ENCODE measurements at regions not wholly inside any gene's neighbourhood (a gene's known extent, or its start where the extent isn't known, plus 50 kb on each side); places are given as distances from the start of the nearest gene placed in this dataset.

DNA sequence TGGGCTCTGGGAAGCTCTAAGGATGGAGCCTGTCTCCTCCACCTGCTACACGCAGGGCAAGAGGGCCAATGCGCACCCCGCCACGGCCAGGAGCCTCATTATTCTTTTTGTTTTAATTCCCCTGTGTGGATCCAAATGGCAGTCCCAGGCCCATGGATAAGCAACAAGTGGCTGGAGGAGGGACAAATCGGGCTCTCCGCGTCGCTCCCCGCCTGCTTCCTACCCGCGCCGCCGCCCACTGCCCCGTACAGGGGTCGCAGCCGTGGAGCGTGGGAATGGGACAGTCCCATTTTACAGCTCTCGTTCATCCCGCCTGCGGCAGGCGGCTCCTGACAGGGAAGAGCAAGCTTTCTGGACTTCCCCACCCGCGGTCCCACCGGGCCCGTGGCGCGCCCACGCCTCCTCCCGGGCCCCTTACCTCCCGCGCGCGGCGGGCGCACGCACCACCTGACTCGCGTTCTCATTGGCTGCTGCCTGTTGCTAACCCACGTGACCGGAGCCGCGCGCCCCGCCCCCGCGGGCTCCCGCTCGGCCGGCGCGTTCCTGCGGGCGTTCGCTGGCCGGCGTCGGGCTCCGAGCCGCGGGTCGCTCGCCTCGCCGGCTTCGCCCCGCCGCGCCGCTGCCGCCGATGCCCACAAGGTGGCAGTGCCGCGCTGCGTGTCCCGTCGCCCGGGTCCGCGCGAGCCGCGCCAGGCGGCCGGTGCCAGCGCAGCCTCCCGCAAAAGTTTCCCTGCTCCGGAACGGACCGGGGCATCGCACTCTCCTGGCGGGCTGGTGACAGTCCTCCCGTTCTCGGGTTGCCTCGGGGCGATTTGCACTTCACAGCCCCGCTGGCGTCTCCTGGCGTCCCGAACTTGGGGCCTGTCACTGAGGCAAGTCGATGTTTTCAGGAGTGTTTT is 93.3 kb downstream of the CD83 start:
- Mint-ChIP-seq H3K27me3 (ENCODE audit: insufficient read depth, low read depth, poor library complexity) (peaks cover 20% of the 10 kb centered on the region), H3K4me1 (peaks cover 14% of the 10 kb centered on the region), H3K9me3 (peaks cover 20% of the 10 kb centered on the region), H3K27ac (peak overlapping the region; percentile 70; the same call in 1 of the 2 replicates), H3K36me3 (ENCODE audit: low read depth) (peaks cover 16% of the 10 kb centered on the region), H3K4me3 (peak overlapping the region; percentile 68)
- DNase-seq (ENCODE audit: low spot score) (peak; percentile 91), ATAC-seq (peak; percentile 89)
- no peaks in the 10 kb centered on the region; the same call in 1 of the 2 replicates for H3K36me3 ChIP-seq (ENCODE audit: insufficient read depth)
- H3K4me2 ChIP-seq, result peak overlapping the region; percentile 91
- peaks cover 8% of the 10 kb centered on the region; the same call in 1 of the 2 replicates for H3K9me2 ChIP-seq (ENCODE audit: insufficient read depth)
- H3F3A ChIP-seq (replicated peaks; ENCODE audit: low read depth), result peaks cover 11% of the 10 kb centered on the region
- peak overlapping the region; percentile 63; the same call in 1 of the 2 replicates for H3K27ac ChIP-seq (ENCODE audit: low read depth)
- H3K79me2 ChIP-seq (replicated peaks; ENCODE audit: insufficient read depth), result no peaks in the 10 kb centered on the region; the same call in 1 of the 2 replicates
- peak overlapping the region; percentile 65 for H3K4me3 ChIP-seq
- H3K4me1 ChIP-seq (ENCODE audit: insufficient read depth), result peaks cover 14% of the 10 kb centered on the region
- peak; percentile 51 for TF ChIP-seq POLR2AphosphoS5 (IDR thresholded peaks at IDR 0.05; ENCODE audit: low read depth)
- TF ChIP-seq JUNB (IDR thresholded peaks at IDR 0.05; ENCODE audit: unreplicated experiment), result no peak
- TF ChIP-seq, protein P1, sequence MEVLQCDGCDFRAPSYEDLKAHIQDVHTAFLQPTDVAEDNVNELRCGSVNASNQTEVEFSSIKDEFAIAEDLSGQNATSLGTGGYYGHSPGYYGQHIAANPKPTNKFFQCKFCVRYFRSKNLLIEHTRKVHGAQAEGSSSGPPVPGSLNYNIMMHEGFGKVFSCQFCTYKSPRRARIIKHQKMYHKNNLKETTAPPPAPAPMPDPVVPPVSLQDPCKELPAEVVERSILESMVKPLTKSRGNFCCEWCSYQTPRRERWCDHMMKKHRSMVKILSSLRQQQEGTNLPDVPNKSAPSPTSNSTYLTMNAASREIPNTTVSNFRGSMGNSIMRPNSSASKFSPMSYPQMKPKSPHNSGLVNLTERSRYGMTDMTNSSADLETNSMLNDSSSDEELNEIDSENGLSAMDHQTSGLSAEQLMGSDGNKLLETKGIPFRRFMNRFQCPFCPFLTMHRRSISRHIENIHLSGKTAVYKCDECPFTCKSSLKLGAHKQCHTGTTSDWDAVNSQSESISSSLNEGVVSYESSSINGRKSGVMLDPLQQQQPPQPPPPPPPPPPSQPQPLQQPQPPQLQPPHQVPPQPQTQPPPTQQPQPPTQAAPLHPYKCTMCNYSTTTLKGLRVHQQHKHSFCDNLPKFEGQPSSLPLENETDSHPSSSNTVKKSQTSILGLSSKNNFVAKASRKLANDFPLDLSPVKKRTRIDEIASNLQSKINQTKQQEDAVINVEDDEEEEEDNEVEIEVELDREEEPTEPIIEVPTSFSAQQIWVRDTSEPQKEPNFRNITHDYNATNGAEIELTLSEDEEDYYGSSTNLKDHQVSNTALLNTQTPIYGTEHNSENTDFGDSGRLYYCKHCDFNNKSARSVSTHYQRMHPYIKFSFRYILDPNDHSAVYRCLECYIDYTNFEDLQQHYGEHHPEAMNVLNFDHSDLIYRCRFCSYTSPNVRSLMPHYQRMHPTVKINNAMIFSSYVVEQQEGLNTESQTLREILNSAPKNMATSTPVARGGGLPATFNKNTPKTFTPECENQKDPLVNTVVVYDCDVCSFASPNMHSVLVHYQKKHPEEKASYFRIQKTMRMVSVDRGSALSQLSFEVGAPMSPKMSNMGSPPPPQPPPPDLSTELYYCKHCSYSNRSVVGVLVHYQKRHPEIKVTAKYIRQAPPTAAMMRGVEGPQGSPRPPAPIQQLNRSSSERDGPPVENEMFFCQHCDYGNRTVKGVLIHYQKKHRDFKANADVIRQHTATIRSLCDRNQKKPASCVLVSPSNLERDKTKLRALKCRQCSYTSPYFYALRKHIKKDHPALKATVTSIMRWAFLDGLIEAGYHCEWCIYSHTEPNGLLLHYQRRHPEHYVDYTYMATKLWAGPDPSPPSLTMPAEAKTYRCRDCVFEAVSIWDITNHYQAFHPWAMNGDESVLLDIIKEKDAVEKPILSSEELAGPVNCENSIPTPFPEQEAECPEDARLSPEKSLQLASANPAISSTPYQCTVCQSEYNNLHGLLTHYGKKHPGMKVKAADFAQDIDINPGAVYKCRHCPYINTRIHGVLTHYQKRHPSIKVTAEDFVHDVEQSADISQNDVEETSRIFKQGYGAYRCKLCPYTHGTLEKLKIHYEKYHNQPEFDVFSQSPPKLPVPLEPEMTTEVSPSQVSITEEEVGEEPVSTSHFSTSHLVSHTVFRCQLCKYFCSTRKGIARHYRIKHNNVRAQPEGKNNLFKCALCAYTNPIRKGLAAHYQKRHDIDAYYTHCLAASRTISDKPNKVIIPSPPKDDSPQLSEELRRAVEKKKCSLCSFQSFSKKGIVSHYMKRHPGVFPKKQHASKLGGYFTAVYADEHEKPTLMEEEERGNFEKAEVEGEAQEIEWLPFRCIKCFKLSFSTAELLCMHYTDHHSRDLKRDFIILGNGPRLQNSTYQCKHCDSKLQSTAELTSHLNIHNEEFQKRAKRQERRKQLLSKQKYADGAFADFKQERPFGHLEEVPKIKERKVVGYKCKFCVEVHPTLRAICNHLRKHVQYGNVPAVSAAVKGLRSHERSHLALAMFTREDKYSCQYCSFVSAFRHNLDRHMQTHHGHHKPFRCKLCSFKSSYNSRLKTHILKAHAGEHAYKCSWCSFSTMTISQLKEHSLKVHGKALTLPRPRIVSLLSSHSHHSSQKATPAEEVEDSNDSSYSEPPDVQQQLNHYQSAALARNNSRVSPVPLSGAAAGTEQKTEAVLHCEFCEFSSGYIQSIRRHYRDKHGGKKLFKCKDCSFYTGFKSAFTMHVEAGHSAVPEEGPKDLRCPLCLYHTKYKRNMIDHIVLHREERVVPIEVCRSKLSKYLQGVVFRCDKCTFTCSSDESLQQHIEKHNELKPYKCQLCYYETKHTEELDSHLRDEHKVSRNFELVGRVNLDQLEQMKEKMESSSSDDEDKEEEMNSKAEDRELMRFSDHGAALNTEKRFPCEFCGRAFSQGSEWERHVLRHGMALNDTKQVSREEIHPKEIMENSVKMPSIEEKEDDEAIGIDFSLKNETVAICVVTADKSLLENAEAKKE (CRISPR knock-in tag; IDR thresholded peaks at IDR 0.05), result no peak
- TF ChIP-seq STAT1 (IDR thresholded peaks at IDR 0.05; ENCODE audit: unreplicated experiment), result no peak
- no peak for TF ChIP-seq NANOG (IDR thresholded peaks at IDR 0.05; ENCODE audit: borderline replicate concordance)
- no peak for TF ChIP-seq CREB1 (CRISPR knock-in tag; IDR thresholded peaks at IDR 0.05; ENCODE audit: low read depth)
- TF ChIP-seq ZNF114 (CRISPR knock-in tag; IDR thresholded peaks at IDR 0.05), result no peak
- no peak for TF ChIP-seq ZNF331 (CRISPR knock-in tag; IDR thresholded peaks at IDR 0.05; ENCODE audit: low read depth)
- TF ChIP-seq, protein P2, sequence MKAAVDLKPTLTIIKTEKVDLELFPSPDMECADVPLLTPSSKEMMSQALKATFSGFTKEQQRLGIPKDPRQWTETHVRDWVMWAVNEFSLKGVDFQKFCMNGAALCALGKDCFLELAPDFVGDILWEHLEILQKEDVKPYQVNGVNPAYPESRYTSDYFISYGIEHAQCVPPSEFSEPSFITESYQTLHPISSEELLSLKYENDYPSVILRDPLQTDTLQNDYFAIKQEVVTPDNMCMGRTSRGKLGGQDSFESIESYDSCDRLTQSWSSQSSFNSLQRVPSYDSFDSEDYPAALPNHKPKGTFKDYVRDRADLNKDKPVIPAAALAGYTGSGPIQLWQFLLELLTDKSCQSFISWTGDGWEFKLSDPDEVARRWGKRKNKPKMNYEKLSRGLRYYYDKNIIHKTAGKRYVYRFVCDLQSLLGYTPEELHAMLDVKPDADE (IDR thresholded peaks at IDR 0.05), result no peak
- no peak for TF ChIP-seq EZH2 (IDR thresholded peaks at IDR 0.05; ENCODE audit: low read depth, unreplicated experiment)
- no peak for TF ChIP-seq EZH2phosphoT487 (IDR thresholded peaks at IDR 0.05; ENCODE audit: unreplicated experiment)
- TF ChIP-seq, protein P3, sequence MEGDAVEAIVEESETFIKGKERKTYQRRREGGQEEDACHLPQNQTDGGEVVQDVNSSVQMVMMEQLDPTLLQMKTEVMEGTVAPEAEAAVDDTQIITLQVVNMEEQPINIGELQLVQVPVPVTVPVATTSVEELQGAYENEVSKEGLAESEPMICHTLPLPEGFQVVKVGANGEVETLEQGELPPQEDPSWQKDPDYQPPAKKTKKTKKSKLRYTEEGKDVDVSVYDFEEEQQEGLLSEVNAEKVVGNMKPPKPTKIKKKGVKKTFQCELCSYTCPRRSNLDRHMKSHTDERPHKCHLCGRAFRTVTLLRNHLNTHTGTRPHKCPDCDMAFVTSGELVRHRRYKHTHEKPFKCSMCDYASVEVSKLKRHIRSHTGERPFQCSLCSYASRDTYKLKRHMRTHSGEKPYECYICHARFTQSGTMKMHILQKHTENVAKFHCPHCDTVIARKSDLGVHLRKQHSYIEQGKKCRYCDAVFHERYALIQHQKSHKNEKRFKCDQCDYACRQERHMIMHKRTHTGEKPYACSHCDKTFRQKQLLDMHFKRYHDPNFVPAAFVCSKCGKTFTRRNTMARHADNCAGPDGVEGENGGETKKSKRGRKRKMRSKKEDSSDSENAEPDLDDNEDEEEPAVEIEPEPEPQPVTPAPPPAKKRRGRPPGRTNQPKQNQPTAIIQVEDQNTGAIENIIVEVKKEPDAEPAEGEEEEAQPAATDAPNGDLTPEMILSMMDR (conservative IDR thresholded peaks at IDR 0.05; ENCODE audit: low read depth in 2 of 2), result peak; percentile 37 to 79
- H3K27me3 ChIP-seq (ENCODE audit: insufficient read depth), result peaks cover 13% of the 10 kb centered on the region; the same call in 1 of the 2 replicates
- no peaks in the 10 kb centered on the region for H4K20me1 ChIP-seq (replicated peaks; ENCODE audit: insufficient read depth)
- H2AFZ ChIP-seq, result peak overlapping the region; percentile 98
